ENCODE measurements at regions not wholly inside any gene's neighbourhood (a gene's known extent, or its start where the extent isn't known, plus 50 kb on each side); places are given as distances from the start of the nearest gene placed in this dataset.

- no peaks in the 10 kb centered on the region for H3K36me3 ChIP-seq (ENCODE audit: low read length)
- no peak overlapping the region for H3K27ac ChIP-seq (ENCODE audit: low read depth, low read length)
- no peaks in the 10 kb centered on the region for H3K27me3 ChIP-seq (ENCODE audit: low read length)
- no peak overlapping the region for H3K4me2 ChIP-seq (ENCODE audit: low read depth, low read length, poor library complexity, severe bottlenecking)
- H3K4me3 ChIP-seq (ENCODE audit: insufficient read depth, low read length, poor library complexity, severe bottlenecking), result no peak overlapping the region
- H3K9me2 ChIP-seq (replicated peaks; ENCODE audit: insufficient read depth, low read length), result no peaks in the 10 kb centered on the region
- no peaks in the 10 kb centered on the region for H3K9me3 ChIP-seq (ENCODE audit: insufficient read depth, low read length)
- TF ChIP-seq EZH2phosphoT487 (conservative IDR thresholded peaks at IDR 0.05; ENCODE audit: low read length) (no peak), CTCF (IDR thresholded peaks at IDR 0.05; ENCODE audit: insufficient read depth, low read length, poor library complexity, severe bottlenecking) (no peak)
- no peaks in the 10 kb centered on the region for H4K20me1 ChIP-seq (ENCODE audit: low read depth, low read length)
- H2AFZ ChIP-seq (ENCODE audit: low read depth, low read length, severe bottlenecking), result no peak overlapping the region
- no peak overlapping the region for H3K9ac ChIP-seq (ENCODE audit: low read length)
- no peaks in the 10 kb centered on the region for H3F3A ChIP-seq (ENCODE audit: insufficient read depth)
- H3K79me2 ChIP-seq (ENCODE audit: insufficient read depth, low read length), result no peaks in the 10 kb centered on the region
Measured at GRCh38 chr1:81382561-81382960, 418.2 kb upstream of the ADGRL2 start.

- Histone ChIP-seq H4K20me1 (ENCODE audit: low read depth, low read length) (no peaks in the 10 kb centered on the region), H3K79me2 (ENCODE audit: insufficient read depth, low read length) (no peaks in the 10 kb centered on the region), H3K4me3 (ENCODE audit: insufficient read depth, low read length, poor library complexity, severe bottlenecking) (no peak overlapping the region), H3K27ac (ENCODE audit: low read depth, low read length) (no peak overlapping the region), H3F3A (ENCODE audit: insufficient read depth) (no peaks in the 10 kb centered on the region), H3K9ac (ENCODE audit: low read length) (no peak overlapping the region), H3K36me3 (ENCODE audit: low read length) (no peaks in the 10 kb centered on the region), H2AFZ (ENCODE audit: low read depth, low read length, severe bottlenecking) (no peak overlapping the region), H3K9me2 (replicated peaks; ENCODE audit: insufficient read depth, low read length) (no peaks in the 10 kb centered on the region), H3K27me3 (ENCODE audit: low read length) (no peaks in the 10 kb centered on the region), H3K9me3 (ENCODE audit: insufficient read depth, low read length) (no peaks in the 10 kb centered on the region), H3K4me2 (ENCODE audit: low read depth, low read length, poor library complexity, severe bottlenecking) (no peak overlapping the region)
- TF ChIP-seq CTCF (IDR thresholded peaks at IDR 0.05; ENCODE audit: insufficient read depth, low read length, poor library complexity, severe bottlenecking) (no peak), EZH2phosphoT487 (conservative IDR thresholded peaks at IDR 0.05; ENCODE audit: low read length) (no peak)
Measured at GRCh38 chr1:81381881-81382280, 418.9 kb upstream of the ADGRL2 start.

- TF ChIP-seq CTCF (IDR thresholded peaks at IDR 0.05; ENCODE audit: insufficient read depth, low read length, poor library complexity, severe bottlenecking) (no peak), EZH2phosphoT487 (conservative IDR thresholded peaks at IDR 0.05; ENCODE audit: low read length) (no peak)
- Histone ChIP-seq H3F3A (ENCODE audit: insufficient read depth) (no peaks in the 10 kb centered on the region), H3K36me3 (ENCODE audit: low read length) (no peaks in the 10 kb centered on the region), H2AFZ (ENCODE audit: low read depth, low read length, severe bottlenecking) (no peak overlapping the region), H4K20me1 (ENCODE audit: low read depth, low read length) (no peaks in the 10 kb centered on the region), H3K27me3 (ENCODE audit: low read length) (no peaks in the 10 kb centered on the region), H3K9ac (ENCODE audit: low read length) (no peak overlapping the region), H3K9me2 (replicated peaks; ENCODE audit: insufficient read depth, low read length) (no peaks in the 10 kb centered on the region), H3K4me2 (ENCODE audit: low read depth, low read length, poor library complexity, severe bottlenecking) (no peak overlapping the region), H3K79me2 (ENCODE audit: insufficient read depth, low read length) (no peaks in the 10 kb centered on the region), H3K9me3 (ENCODE audit: insufficient read depth, low read length) (no peaks in the 10 kb centered on the region), H3K4me3 (ENCODE audit: insufficient read depth, low read length, poor library complexity, severe bottlenecking) (no peak overlapping the region), H3K27ac (ENCODE audit: low read depth, low read length) (no peak overlapping the region)
Measured at GRCh38 chr1:81380436-81380835, 420.3 kb upstream of the ADGRL2 start.

- H3K9me3 ChIP-seq (ENCODE audit: insufficient read depth, low read length), result no peaks in the 10 kb centered on the region
- no peaks in the 10 kb centered on the region for H3K36me3 ChIP-seq (ENCODE audit: low read length)
- no peaks in the 10 kb centered on the region for H3K27me3 ChIP-seq (ENCODE audit: low read length)
- no peak overlapping the region for H3K9ac ChIP-seq (ENCODE audit: low read length)
- H3K4me3 ChIP-seq (ENCODE audit: insufficient read depth, low read length, poor library complexity, severe bottlenecking), result no peak overlapping the region
- no peak overlapping the region for H2AFZ ChIP-seq (ENCODE audit: low read depth, low read length, severe bottlenecking)
- no peaks in the 10 kb centered on the region for H3K9me2 ChIP-seq (replicated peaks; ENCODE audit: insufficient read depth, low read length)
- no peak overlapping the region for H3K4me2 ChIP-seq (ENCODE audit: low read depth, low read length, poor library complexity, severe bottlenecking)
- H3F3A ChIP-seq (ENCODE audit: insufficient read depth), result no peaks in the 10 kb centered on the region
- no peak overlapping the region for H3K27ac ChIP-seq (ENCODE audit: low read depth, low read length)
- H4K20me1 ChIP-seq (ENCODE audit: low read depth, low read length), result no peaks in the 10 kb centered on the region
- no peaks in the 10 kb centered on the region for H3K79me2 ChIP-seq (ENCODE audit: insufficient read depth, low read length)
- TF ChIP-seq CTCF (IDR thresholded peaks at IDR 0.05; ENCODE audit: insufficient read depth, low read length, poor library complexity, severe bottlenecking) (no peak), EZH2phosphoT487 (conservative IDR thresholded peaks at IDR 0.05; ENCODE audit: low read length) (no peak)
Measured at GRCh38 chr1:81379430-81379829, 421.3 kb upstream of the ADGRL2 start.

Data from SU-DHL-6 (cell line).